GM12872 (cell line): ENCODE measurements at regions not wholly inside any gene's neighbourhood (a gene's known extent, or its start where the extent isn't known, plus 50 kb on each side); places are given as distances from the start of the nearest gene placed in this dataset.

Experiments used
- CTCF ChIP-seq: IDR thresholded peaks from 3 replicates; pipeline ENCODE4 v1.5.1; 2011; ENCODE audit warnings: low read depth, mild to moderate bottlenecking, low read length, moderate library complexity; ENCODE audit not compliant: insufficient read depth

- TF ChIP-seq CTCF: no peak
These were observed 84.4 kb upstream of the XYLT1 start for GRCh38 chr16:17555176-17555575.

GRCh38 chr16:17552351-17552750 lies 81.6 kb upstream of the XYLT1 start:
- TF ChIP-seq CTCF: no peak

GRCh38 chr16:17548825-17549224 lies 78.1 kb upstream of the XYLT1 start:
- no peak for TF ChIP-seq CTCF

- TF ChIP-seq CTCF: peak; percentile 36; the same call in 1 of the 3 replicates
These were observed 74.0 kb upstream of the XYLT1 start for GRCh38 chr16:17544785-17545184.

GRCh38 chr16:17544304-17544703 lies 73.5 kb upstream of the XYLT1 start:
- TF ChIP-seq CTCF: no peak

- no peak for TF ChIP-seq CTCF
These were observed 72.3 kb upstream of the XYLT1 start for GRCh38 chr16:17543073-17543472.

- no peak for TF ChIP-seq CTCF
These were observed 70.6 kb upstream of the XYLT1 start for GRCh38 chr16:17541324-17541723.

GRCh38 chr16:17538927-17539326 lies 68.2 kb upstream of the XYLT1 start:
- TF ChIP-seq CTCF: no peak
